A673 (cell line): ENCODE measurements at regions not wholly inside any gene's neighbourhood (a gene's known extent, or its start where the extent isn't known, plus 50 kb on each side); places are given as distances from the start of the nearest gene placed in this dataset.

Experiments
- BruUV-seq: library from RNA; stranded (reverse); fragments of 400-500 nt; replicated peaks from 2 replicates; lab custom pipeline; 2021; lab: Mats Ljungman, UMichigan
- CTCF ChIA-PET: fragments of 300-600 bp; sonication (Branson Sonifier 250); formaldehyde crosslinking; loops from one replicate; lab custom pipeline; 2022; ENCODE audit warnings: antibody characterized with exemption; lab: Charles Lee
- POLR2A ChIA-PET: fragments of 300-600 bp; sonication (Branson Sonifier 250); formaldehyde crosslinking; loops from one replicate; lab custom pipeline; 2022; ENCODE audit warnings: antibody characterized with exemption; ENCODE audit not compliant: low non-redundant PET; lab: Charles Lee
- DNase-seq: peaks from one replicate; pipeline ENCODE4 v3.0.0-alpha.2; 2015; ENCODE audit warnings: low spot score
- H3K27ac ChIP-seq: fragments of 200-600 bp; sonication (generic); 2 replicates; pipeline ENCODE4 v1.5.1; 2016; ENCODE audit warnings: mixed run types, low read depth, mild to moderate bottlenecking, mixed read lengths, antibody characterized with exemption, low read length; ENCODE audit not compliant: poor library complexity, severe bottlenecking
- H3K27me3 ChIP-seq: fragments of 200-600 bp; sonication (generic); replicated peaks from 2 replicates; pipeline ENCODE4 v1.6.1; 2017; ENCODE audit warnings: mixed run types, low read depth, mild to moderate bottlenecking, mixed read lengths, antibody characterized with exemption, low read length; ENCODE audit not compliant: insufficient read depth, poor library complexity
- H3K36me3 ChIP-seq: fragments of 200-600 bp; sonication (generic); 2 replicates; pipeline ENCODE4 v1.6.1; 2016; ENCODE audit warnings: mixed run types, mild to moderate bottlenecking, mixed read lengths, antibody characterized with exemption, low read length; ENCODE audit not compliant: insufficient read depth, poor library complexity, severe bottlenecking
- H3K4me1 ChIP-seq: fragments of 200-600 bp; sonication (generic); 2 replicates; pipeline ENCODE4 v1.6.1; 2017; ENCODE audit warnings: mixed run types, mild to moderate bottlenecking, mixed read lengths, antibody characterized with exemption, low read length; ENCODE audit not compliant: insufficient read depth, poor library complexity, severe bottlenecking
- H3K4me3 ChIP-seq: fragments of 200-600 bp; sonication (generic); 2 replicates; pipeline ENCODE4 v1.5.1; 2016; ENCODE audit warnings: low read depth, mixed run types, mild to moderate bottlenecking, mixed read lengths, low read length; ENCODE audit not compliant: poor library complexity, severe bottlenecking
- H3K9me3 ChIP-seq: fragments of 200-600 bp; sonication (generic); 2 replicates; pipeline ENCODE4 v1.6.1; 2016; ENCODE audit warnings: mixed run types, low read depth, mild to moderate bottlenecking, mixed read lengths, antibody characterized with exemption, low read length; ENCODE audit not compliant: poor library complexity, severe bottlenecking
- EZH2 ChIP-seq: fragments of 200-600 bp; sonication (generic); IDR thresholded peaks from 2 replicates; pipeline ENCODE4 v1.6.1; 2017; ENCODE audit warnings: borderline replicate concordance, low read depth, mild to moderate bottlenecking, mixed read lengths, antibody characterized with exemption, low read length; ENCODE audit not compliant: poor library complexity, severe bottlenecking
- intact Hi-C: fragments of 100-400 bp; cut with micrococcal nuclease; formaldehyde crosslinking; loops from one replicate; pipeline ENCODE4 v1.10.0; 2022; ENCODE audit not compliant: unreplicated experiment
- TF ChIP-seq, protein P1 (sequence below): fragments of 300-800, 200-600 bp; sonication (generic); conservative IDR thresholded peaks from 2 replicates; pipeline ENCODE4 v1.5.1; 2017; ENCODE audit warnings: low read depth, mild to moderate bottlenecking, antibody characterized with exemption, low read length, moderate library complexity, mixed read lengths

DNA sequence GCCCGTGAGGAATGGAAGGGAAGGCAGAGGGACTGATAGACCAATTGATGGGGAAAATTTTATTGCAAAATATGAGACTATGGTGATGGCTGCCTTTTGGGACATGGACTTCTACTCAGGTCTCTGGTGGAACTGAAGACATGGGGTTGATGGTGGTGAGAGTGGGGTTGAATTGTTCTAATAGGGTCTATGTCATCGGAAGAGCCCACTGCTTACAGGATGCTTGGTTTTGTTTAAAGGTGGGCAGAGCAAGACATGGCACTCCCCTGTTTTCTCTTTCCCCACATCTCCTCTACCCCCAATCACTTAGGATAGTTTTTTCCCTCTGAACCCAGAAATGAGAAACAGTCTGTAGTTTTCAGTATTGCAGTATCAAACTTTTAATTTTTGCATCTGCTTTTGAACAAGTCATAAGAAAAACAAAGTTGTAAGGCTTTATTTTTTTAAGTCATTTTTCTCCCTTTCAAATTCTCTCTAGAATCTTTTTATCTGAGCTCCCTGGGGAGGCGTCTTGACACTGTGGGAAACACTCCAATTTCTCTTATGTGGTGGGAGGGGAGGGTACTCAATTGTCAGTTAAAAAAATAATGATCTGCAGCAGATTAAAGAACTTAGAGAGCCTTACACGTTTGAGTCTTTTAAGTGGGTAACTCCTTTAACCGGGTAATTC is 276.2 kb upstream of the TBC1D5 start:
- POLR2A ChIA-PET: no interaction called here
- H3K36me3 ChIP-seq: no peaks in the 10 kb centered on the region
- no peak for DNase-seq

DNA sequence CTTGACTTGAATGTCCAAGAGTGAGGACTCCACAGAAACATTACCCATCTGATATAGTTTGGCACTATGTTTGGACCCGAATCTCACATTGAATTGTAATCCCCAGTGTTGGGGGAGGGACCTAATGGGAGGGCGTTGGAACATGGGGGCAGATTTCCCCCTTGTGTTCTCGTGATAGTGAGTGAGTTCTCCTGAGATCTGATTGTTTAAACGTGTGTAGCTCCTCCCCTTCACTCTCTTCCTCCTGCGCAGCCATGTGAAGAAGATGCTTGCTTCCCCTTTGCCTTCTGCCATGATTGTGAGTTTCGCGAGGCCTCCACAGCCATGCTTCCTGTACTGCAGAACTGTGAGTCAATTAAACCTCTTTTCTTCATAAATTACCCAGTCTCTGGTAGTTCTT is 273.9 kb upstream of the TBC1D5 start:
- TF ChIP-seq, protein P1, sequence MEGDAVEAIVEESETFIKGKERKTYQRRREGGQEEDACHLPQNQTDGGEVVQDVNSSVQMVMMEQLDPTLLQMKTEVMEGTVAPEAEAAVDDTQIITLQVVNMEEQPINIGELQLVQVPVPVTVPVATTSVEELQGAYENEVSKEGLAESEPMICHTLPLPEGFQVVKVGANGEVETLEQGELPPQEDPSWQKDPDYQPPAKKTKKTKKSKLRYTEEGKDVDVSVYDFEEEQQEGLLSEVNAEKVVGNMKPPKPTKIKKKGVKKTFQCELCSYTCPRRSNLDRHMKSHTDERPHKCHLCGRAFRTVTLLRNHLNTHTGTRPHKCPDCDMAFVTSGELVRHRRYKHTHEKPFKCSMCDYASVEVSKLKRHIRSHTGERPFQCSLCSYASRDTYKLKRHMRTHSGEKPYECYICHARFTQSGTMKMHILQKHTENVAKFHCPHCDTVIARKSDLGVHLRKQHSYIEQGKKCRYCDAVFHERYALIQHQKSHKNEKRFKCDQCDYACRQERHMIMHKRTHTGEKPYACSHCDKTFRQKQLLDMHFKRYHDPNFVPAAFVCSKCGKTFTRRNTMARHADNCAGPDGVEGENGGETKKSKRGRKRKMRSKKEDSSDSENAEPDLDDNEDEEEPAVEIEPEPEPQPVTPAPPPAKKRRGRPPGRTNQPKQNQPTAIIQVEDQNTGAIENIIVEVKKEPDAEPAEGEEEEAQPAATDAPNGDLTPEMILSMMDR: no peak
- no peak for TF ChIP-seq EZH2
- CTCF ChIA-PET: no interaction called here
- Histone ChIP-seq H3K27ac (no peak overlapping the region), H3K4me3 (no peak overlapping the region), H3K36me3 (no peaks in the 10 kb centered on the region), H3K4me1 (no peaks in the 10 kb centered on the region), H3K9me3 (no peaks in the 10 kb centered on the region), H3K27me3 (peaks cover 30% of the 10 kb centered on the region)
- intact Hi-C loops: no loop called here
- no TSS peak for BruUV-seq
- POLR2A ChIA-PET: no interaction called here
- no peak for DNase-seq

More for the DNA sequence above, 276.2 kb upstream of the TBC1D5 start:
- no TSS peak for BruUV-seq
- Histone ChIP-seq H3K27ac (no peak overlapping the region), H3K9me3 (no peaks in the 10 kb centered on the region), H3K27me3 (peaks cover 30% of the 10 kb centered on the region), H3K4me1 (no peaks in the 10 kb centered on the region), H3K4me3 (no peak overlapping the region)
- CTCF ChIA-PET: no interaction called here
- TF ChIP-seq, protein P1: no peak
- TF ChIP-seq EZH2: no peak
- intact Hi-C loops: no loop called here

DNA sequence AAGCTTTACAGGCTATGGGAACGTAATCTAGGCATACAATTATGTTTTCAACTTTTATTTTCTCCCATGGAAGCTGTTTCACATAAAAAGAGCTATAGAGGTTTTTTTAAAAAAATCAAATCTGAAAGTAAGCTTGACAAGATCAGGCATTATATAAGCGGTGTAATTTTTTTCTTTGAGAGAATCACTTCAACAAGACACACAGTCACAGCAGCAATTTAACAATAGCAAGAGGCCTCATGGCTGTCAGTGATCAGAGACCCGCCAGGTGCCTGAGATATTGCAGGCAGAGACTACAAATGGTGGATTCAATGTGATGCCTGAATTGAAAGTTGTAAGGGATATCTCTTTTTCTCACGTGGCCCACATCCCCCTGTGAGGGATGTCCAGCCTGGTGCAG is 270.5 kb upstream of the TBC1D5 start:
- Histone ChIP-seq H3K27ac (no peak overlapping the region), H3K36me3 (no peaks in the 10 kb centered on the region), H3K27me3 (peaks cover 5% of the 10 kb centered on the region), H3K9me3 (no peaks in the 10 kb centered on the region), H3K4me1 (no peaks in the 10 kb centered on the region), H3K4me3 (no peak overlapping the region)
- CTCF ChIA-PET: no interaction called here
- TF ChIP-seq, protein P1: no peak
- TF ChIP-seq EZH2: no peak
- no TSS peak for BruUV-seq
- DNase-seq: no peak
- POLR2A ChIA-PET: no interaction called here
- intact Hi-C loops: no loop called here
